ENCODE measurements at regions not wholly inside any gene's neighbourhood (a gene's known extent, or its start where the extent isn't known, plus 50 kb on each side); places are given as distances from the start of the nearest gene placed in this dataset.

GRCh38 chr2:22990246-22990645, 394.7 kb upstream of the KLHL29 start:
- no peak for TF ChIP-seq JUND (IDR thresholded peaks at IDR 0.05; ENCODE audit: low read depth)
- in situ Hi-C loops (cut with HindIII; ENCODE audit: low pct_unique_long_range_greater_than_20kb, low sequenced_read_pairs) = no loop called here

GRCh38 chr2:22991844-22992243, 393.1 kb upstream of the KLHL29 start:
- in situ Hi-C loops (cut with HindIII; ENCODE audit: low pct_unique_long_range_greater_than_20kb, low sequenced_read_pairs) = no loop called here
- TF ChIP-seq JUND (IDR thresholded peaks at IDR 0.05; ENCODE audit: low read depth) = no peak
- DNase-seq (ENCODE audit: low read depth in 1 of 2, low spot score in 1 of 2) = no peak

More at GRCh38 chr2:22990246-22990645, 394.7 kb upstream of the KLHL29 start:
- DNase-seq (ENCODE audit: low read depth in 1 of 2, low spot score in 1 of 2) = no peak

DNA sequence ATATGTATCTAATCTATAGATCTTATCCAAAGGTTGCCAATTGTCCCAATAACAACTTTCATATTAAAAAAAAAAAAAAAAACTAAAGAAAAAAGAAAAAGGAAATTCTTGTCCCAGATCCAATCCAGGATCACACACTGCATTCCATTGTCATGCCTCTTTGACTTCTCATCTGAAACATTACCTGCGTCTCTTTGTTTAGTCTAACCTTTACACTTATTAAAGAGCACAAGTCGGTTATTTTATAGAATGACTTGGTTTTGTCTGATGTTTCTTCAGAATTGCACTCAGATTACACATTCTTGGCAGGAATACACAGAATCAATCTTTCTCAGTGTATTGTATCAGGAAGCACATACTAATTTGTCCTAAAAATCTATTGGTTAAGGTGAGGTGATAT, 392.5 kb upstream of the KLHL29 start:
- in situ Hi-C loops (cut with HindIII; ENCODE audit: low pct_unique_long_range_greater_than_20kb, low sequenced_read_pairs) = no loop called here
- DNase-seq (ENCODE audit: low read depth in 1 of 2, low spot score in 1 of 2) = no peak
- TF ChIP-seq JUND (IDR thresholded peaks at IDR 0.05; ENCODE audit: low read depth) = no peak

- no peak for TF ChIP-seq JUND (IDR thresholded peaks at IDR 0.05; ENCODE audit: low read depth)
- in situ Hi-C loops (cut with HindIII; ENCODE audit: low pct_unique_long_range_greater_than_20kb, low sequenced_read_pairs) = no loop called here
These were observed 391.7 kb upstream of the KLHL29 start for GRCh38 chr2:22993250-22993649.

DNA sequence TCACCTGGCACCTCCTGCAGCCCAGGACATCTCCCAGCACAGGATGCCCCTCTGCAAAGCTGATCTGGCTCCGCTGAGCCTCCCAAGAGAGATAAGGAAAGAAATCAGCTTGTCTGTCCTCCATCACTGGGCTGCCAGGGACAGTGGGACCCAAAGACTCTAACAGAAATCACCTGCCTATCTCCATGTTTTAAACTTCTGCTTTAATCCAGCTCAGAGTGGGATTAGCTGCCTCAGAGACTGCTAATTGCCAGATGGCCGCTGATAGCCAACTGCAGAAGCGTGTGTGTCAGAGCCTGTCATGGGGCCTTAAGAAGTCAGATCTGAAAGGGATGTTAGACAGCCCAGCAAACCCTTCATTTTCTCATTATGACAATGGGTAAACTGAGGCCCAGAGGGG, 389.4 kb upstream of the KLHL29 start:
- in situ Hi-C loops (cut with HindIII; ENCODE audit: low pct_unique_long_range_greater_than_20kb, low sequenced_read_pairs) = no loop called here
- no peak for DNase-seq (ENCODE audit: low read depth in 1 of 2, low spot score in 1 of 2)
- no peak for TF ChIP-seq JUND (IDR thresholded peaks at IDR 0.05; ENCODE audit: low read depth)

More at GRCh38 chr2:22993250-22993649, 391.7 kb upstream of the KLHL29 start:
- no peak for DNase-seq (ENCODE audit: low read depth in 1 of 2, low spot score in 1 of 2)

GRCh38 chr2:22996911-22997310, 388.1 kb upstream of the KLHL29 start:
- DNase-seq (ENCODE audit: low read depth in 1 of 2, low spot score in 1 of 2) = no peak
- no peak for TF ChIP-seq JUND (IDR thresholded peaks at IDR 0.05; ENCODE audit: low read depth)
- in situ Hi-C loops (cut with HindIII; ENCODE audit: low pct_unique_long_range_greater_than_20kb, low sequenced_read_pairs) = no loop called here

DNA sequence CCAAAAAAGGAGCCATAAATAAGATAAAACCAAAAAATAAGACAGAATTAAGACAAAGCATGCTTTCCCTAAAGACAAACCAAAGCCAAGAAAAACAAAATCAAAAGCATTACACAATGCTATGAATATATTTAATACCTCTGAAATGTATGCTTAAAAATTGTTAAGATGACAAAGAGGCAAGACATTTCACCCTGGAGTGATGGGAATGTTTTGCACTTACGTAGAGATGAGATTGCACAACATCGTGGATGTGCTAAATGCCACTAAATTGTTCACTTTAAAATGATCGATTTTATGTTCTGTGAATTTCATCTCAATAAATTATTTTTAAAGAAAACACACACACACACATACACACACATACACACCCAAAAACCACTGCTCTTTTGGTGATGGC, 386.6 kb upstream of the KLHL29 start:
- no peak for DNase-seq (ENCODE audit: low read depth in 1 of 2, low spot score in 1 of 2)
- in situ Hi-C loops (cut with HindIII; ENCODE audit: low pct_unique_long_range_greater_than_20kb, low sequenced_read_pairs) = no loop called here
- no peak for TF ChIP-seq JUND (IDR thresholded peaks at IDR 0.05; ENCODE audit: low read depth)

DNA sequence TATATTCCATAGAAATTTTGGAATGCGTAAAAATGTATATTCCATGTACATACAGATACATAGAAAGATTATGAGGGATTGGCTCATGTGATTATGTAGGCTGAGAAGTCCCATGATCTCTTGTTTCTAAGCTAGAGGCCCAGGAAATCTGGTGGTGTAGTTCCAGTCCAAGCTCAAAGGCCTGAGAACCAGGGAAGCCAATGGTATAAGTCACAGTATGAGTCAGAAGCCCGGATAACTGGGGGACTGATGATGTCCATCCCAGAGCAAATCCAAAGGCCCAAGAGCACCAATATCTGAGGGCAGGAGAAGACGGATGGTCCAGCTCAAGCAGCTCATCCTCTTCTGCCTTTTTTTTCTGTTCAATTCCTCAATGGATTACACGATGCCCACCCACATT, 385.0 kb upstream of the KLHL29 start:
- TF ChIP-seq JUND (IDR thresholded peaks at IDR 0.05; ENCODE audit: low read depth) = no peak
- no peak for DNase-seq (ENCODE audit: low read depth in 1 of 2, low spot score in 1 of 2)
- in situ Hi-C loops (cut with HindIII; ENCODE audit: low pct_unique_long_range_greater_than_20kb, low sequenced_read_pairs) = no loop called here

DNA sequence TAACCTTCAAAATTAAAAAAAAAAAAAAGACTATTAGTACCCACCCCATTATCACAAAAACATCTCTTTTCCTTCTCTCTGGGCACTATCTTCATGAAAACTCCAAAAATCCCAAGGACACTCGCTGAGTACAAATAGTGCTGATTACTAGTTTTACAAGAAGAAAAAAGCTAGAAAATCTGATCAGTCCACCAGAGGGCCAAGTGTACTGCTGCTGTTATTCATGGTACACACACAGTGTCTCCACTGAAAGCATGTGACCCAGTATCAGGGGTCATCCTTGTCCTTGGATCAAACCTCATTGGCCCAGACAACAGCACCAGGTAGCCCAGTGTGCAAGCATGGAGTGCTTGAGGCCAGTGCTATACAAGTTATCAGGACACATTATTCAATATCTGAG, 382.7 kb upstream of the KLHL29 start:
- DNase-seq (ENCODE audit: low read depth in 1 of 2, low spot score in 1 of 2) = no peak
- TF ChIP-seq JUND (IDR thresholded peaks at IDR 0.05; ENCODE audit: low read depth) = no peak
- in situ Hi-C loops (cut with HindIII; ENCODE audit: low pct_unique_long_range_greater_than_20kb, low sequenced_read_pairs) = no loop called here

- DNase-seq (ENCODE audit: low read depth in 1 of 2, low spot score in 1 of 2) = no peak
- TF ChIP-seq JUND (IDR thresholded peaks at IDR 0.05; ENCODE audit: low read depth) = no peak
- in situ Hi-C loops (cut with HindIII; ENCODE audit: low pct_unique_long_range_greater_than_20kb, low sequenced_read_pairs) = no loop called here
These were observed 379.5 kb upstream of the KLHL29 start for GRCh38 chr2:23005469-23005868.

GRCh38 chr2:23007631-23008235, 377.2 kb upstream of the KLHL29 start:
- no peak for TF ChIP-seq JUND (IDR thresholded peaks at IDR 0.05; ENCODE audit: low read depth)
- in situ Hi-C loops (cut with HindIII; ENCODE audit: low pct_unique_long_range_greater_than_20kb, low sequenced_read_pairs) = no loop called here
- no peak for DNase-seq (ENCODE audit: low read depth in 1 of 2, low spot score in 1 of 2)

GRCh38 chr2:23008440-23008839, 376.5 kb upstream of the KLHL29 start:
- in situ Hi-C loops (cut with HindIII; ENCODE audit: low pct_unique_long_range_greater_than_20kb, low sequenced_read_pairs) = no loop called here
- DNase-seq (ENCODE audit: low read depth in 1 of 2, low spot score in 1 of 2) = no peak
- TF ChIP-seq JUND (IDR thresholded peaks at IDR 0.05; ENCODE audit: low read depth) = no peak

DNA sequence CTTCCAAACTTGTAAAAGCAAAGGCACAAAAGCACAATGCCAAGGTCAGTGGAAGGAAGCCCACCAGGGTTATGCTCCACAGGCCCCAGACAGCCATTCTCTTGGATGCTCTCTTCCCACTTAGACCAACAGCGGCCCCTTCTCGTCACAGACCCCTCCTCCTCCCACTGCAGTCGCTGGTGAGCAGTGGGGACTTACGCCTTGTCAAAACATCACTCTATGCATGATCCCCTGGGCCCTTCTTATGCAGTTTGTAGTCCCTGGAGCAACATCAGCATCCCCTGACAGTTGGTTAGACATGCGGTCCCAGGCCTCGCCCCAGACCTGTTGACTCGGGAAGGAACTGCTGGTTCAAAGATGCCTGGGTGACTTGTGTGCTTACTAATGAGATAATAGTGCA, 376.0 kb upstream of the KLHL29 start:
- no peak for TF ChIP-seq JUND (IDR thresholded peaks at IDR 0.05; ENCODE audit: low read depth)
- in situ Hi-C loops (cut with HindIII; ENCODE audit: low pct_unique_long_range_greater_than_20kb, low sequenced_read_pairs) = no loop called here
- no peak for DNase-seq (ENCODE audit: low read depth in 1 of 2, low spot score in 1 of 2)

DNA sequence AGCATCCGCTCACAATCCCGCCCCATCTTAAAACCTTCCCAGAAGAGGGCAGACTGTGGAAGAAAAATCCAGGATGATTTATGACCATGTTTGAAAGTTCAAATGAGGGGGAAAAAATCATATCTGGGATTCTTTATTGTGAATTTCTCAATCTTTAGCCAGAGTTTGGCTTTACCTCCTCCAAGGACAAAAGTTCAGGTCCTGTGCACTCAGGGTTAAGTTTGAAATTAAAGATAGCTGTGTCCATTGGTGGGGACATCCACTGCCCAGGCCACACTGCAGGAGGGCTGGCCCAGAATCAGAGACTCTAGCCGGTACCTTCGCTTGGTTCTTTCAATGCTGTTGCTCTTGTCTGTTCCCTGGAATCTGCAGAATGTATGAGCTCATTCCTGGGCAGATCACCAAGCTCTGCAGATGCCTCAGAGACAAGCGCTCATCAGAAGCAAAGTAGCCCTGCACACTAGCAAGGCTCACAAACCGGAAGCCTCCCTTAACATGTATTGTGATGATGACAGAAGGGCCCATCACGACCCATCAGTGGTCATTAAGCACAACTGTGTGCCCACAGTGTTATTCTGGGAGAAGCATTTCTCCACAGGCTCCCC, 375.3 kb upstream of the KLHL29 start:
- in situ Hi-C loops (cut with HindIII; ENCODE audit: low pct_unique_long_range_greater_than_20kb, low sequenced_read_pairs) = no loop called here
- TF ChIP-seq JUND (IDR thresholded peaks at IDR 0.05; ENCODE audit: low read depth) = no peak
- no peak for DNase-seq (ENCODE audit: low read depth in 1 of 2, low spot score in 1 of 2)
